Breast epithelium (tissue), 3 donors: ENCODE measurements at regions not wholly inside any gene's neighbourhood (a gene's known extent, or its start where the extent isn't known, plus 50 kb on each side); places are given as distances from the start of the nearest gene placed in this dataset.

Experiments
- CTCF ChIP-seq, 3 donors: fragments of 450-650 bp; IDR thresholded peaks; one replicate each; pipeline ENCODE4 v1.5.1; 2016 to 2017; ENCODE audit warnings: antibody characterized with exemption in 3 of 3, mild to moderate bottlenecking in 3 of 3, moderate library complexity in 3 of 3
- POLR2A ChIP-seq: fragments of 450-650 bp; IDR thresholded peaks from one replicate; pipeline ENCODE4 v1.6.1; 2016; ENCODE audit warnings: antibody characterized with exemption, mild to moderate bottlenecking, moderate library complexity
- POLR2AphosphoS5 ChIP-seq, 3 donors: sonication (generic); formaldehyde crosslinking; IDR thresholded peaks; one replicate each; pipeline ENCODE4 v1.6.1; 2017; ENCODE audit warnings: antibody characterized with exemption in 3 of 3

DNA sequence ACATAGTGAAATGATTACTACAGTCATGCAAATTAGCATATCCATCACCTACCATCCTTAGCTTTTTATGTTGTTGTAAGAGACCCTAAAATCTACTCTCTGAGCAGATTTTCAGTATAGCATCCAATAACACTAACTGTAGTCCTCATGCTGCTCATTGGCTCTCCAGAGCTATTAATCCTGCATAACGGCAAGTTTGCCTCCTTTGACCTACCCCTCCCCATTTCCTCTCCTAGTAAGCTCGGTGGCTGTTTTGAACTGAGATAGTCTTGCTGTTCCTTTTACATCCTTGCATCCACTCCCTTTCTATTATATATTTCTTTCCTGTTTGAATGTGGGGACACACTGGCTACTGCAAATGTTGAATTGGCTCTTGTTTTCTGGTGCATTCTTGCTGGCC, 481.5 kb downstream of the TSN start:
- TF ChIP-seq CTCF (IDR thresholded peaks at IDR 0.05) (no peak), POLR2A (no peak), POLR2AphosphoS5 (IDR thresholded peaks at IDR 0.05) (no peak)
